Muscle of arm (tissue), 1 donor: ENCODE measurements at regions not wholly inside any gene's neighbourhood (a gene's known extent, or its start where the extent isn't known, plus 50 kb on each side); places are given as distances from the start of the nearest gene placed in this dataset.
A peak's percentile ranks its signal among the peaks of the same experiment; 100 is the strongest.
"Not testable (repeated sequence)": the region's sequence is repeated elsewhere in the genome, so short reads cannot be mapped to it uniquely, and the experiment has no call there.

Experiments used
- DNase-seq: peaks from one replicate; pipeline ENCODE4 v3.0.0-alpha.2; 2013

GRCh38 chr4:9702696-9703095 is 78.7 kb upstream of the DRD5 start:
- DNase-seq = not testable (repeated sequence)

- DNase-seq = peak; percentile 47
Observed at GRCh38 chr4:9703391-9703790, 78.0 kb upstream of the DRD5 start.

GRCh38 chr4:9704126-9704525 is 77.3 kb upstream of the DRD5 start:
- DNase-seq = not testable (repeated sequence)

- no peak for DNase-seq
Observed at GRCh38 chr4:9704551-9705332, 76.7 kb upstream of the DRD5 start.

- DNase-seq = not testable (repeated sequence)
Observed at GRCh38 chr4:9707281-9707680, 74.2 kb upstream of the DRD5 start.

- DNase-seq = not testable (repeated sequence)
Observed at GRCh38 chr4:9707936-9708335, 73.5 kb upstream of the DRD5 start.

- no peak for DNase-seq
Observed at GRCh38 chr4:9709724-9710123, 71.7 kb upstream of the DRD5 start.

GRCh38 chr4:9715271-9715670 is 66.2 kb upstream of the DRD5 start:
- not testable (repeated sequence) for DNase-seq

- DNase-seq = no peak
Observed at GRCh38 chr4:9716093-9716492, 65.3 kb upstream of the DRD5 start.

GRCh38 chr4:9718246-9718939 is 63.0 kb upstream of the DRD5 start:
- DNase-seq = not testable (repeated sequence)

- DNase-seq = not testable (repeated sequence)
Observed at GRCh38 chr4:9722131-9722530, 59.3 kb upstream of the DRD5 start.
